Endothelial cell of umbilical vein (primary cell): ENCODE measurements at regions not wholly inside any gene's neighbourhood (a gene's known extent, or its start where the extent isn't known, plus 50 kb on each side); places are given as distances from the start of the nearest gene placed in this dataset.

Experiments
- BruUV-seq: library from RNA; stranded (reverse); fragments of 400-500 nt; replicated peaks from 2 replicates; lab custom pipeline; 2021; lab: Mats Ljungman, UMichigan
- CTCF ChIA-PET: fragments of 300-600, 350-600 bp; sonication (Branson Sonifier 250); formaldehyde crosslinking; loops from one replicate; lab custom pipeline; 2021; ENCODE audit warnings: antibody characterized with exemption, inconsistent platforms; lab: Charles Lee
- POLR2A ChIA-PET: fragments of 300-600, 350-600 bp; sonication (Branson Sonifier 250); formaldehyde crosslinking; loops from one replicate; lab custom pipeline; 2021; ENCODE audit warnings: antibody characterized with exemption, inconsistent platforms; lab: Charles Lee
- DNase-seq: peaks from one replicate; pipeline ENCODE4 v3.0.0-alpha.2; 2011; ENCODE audit warnings: low read depth, low spot score
- FAIRE-seq: peaks from 2 replicates; lab custom pipeline; 2011; peaks lifted over from hg19 to GRCh38; lab: Jason Lieb, UNC
- H2AFZ ChIP-seq: 2 replicates; pipeline ENCODE4 v1.6.0; 2012; ENCODE audit warnings: low read depth, low read length, control low read depth, inconsistent platforms
- H3K27ac ChIP-seq: 2 replicates; pipeline ENCODE4 v1.5.1; 2011; ENCODE audit warnings: low read depth, mild to moderate bottlenecking, control low read depth, low read length, moderate library complexity; ENCODE audit not compliant: insufficient read depth
- H3K27me3 ChIP-seq, 2 experiments: 2 replicates each; pipeline versions ENCODE4 v1.6.0 to v1.6.1; 2011; ENCODE audit warnings: low read length in 2 of 2, mixed read lengths in 1 of 2; ENCODE audit not compliant: control insufficient read depth in 2 of 2, insufficient read depth in 2 of 2
- H3K36me3 ChIP-seq, 2 experiments: 2 replicates in 1 of 2; 3 replicates in 1 of 2; pipeline ENCODE4 v1.5.1; 2011; ENCODE audit warnings: low read length in 2 of 2, mild to moderate bottlenecking in 1 of 2, moderate library complexity in 1 of 2; ENCODE audit not compliant: control insufficient read depth in 2 of 2, insufficient read depth in 2 of 2; ENCODE audit errors: extremely low read depth in 1 of 2
- H3K4me1 ChIP-seq: 3 replicates; pipeline ENCODE4 v1.5.1; 2011; ENCODE audit warnings: mild to moderate bottlenecking, low read length; ENCODE audit not compliant: control insufficient read depth, insufficient read depth; ENCODE audit errors: extremely low read depth
- H3K4me2 ChIP-seq: 2 replicates; pipeline ENCODE4 v1.6.1; 2011; ENCODE audit warnings: low read length, control low read depth, mixed read lengths; ENCODE audit not compliant: insufficient read depth
- H3K4me3 ChIP-seq, 3 experiments: fragments of 200-600 bp in 1 of 3; sonication (generic), shearing (Covaris generic) in 1 of 3; replicated peaks in 1 of 3; 2 replicates each; pipeline ENCODE4 v1.5.1; 2011 to 2016; ENCODE audit warnings: control low read depth in 3 of 3, low read length in 3 of 3, mild to moderate bottlenecking in 2 of 3, inconsistent platforms in 1 of 3, low read depth in 1 of 3, moderate library complexity in 1 of 3; ENCODE audit not compliant: insufficient read depth in 1 of 3
- H3K79me2 ChIP-seq: 2 replicates; pipeline ENCODE4 v1.6.0; 2012; ENCODE audit warnings: low read length, inconsistent platforms; ENCODE audit not compliant: control insufficient read depth, insufficient read depth
- H3K9ac ChIP-seq: replicated peaks from 2 replicates; pipeline ENCODE3; 2011; ENCODE audit warnings: low read length, control low read depth; ENCODE audit not compliant: insufficient read depth; ENCODE audit errors: extremely low read depth
- H3K9me1 ChIP-seq: replicated peaks from 3 replicates; pipeline ENCODE4 v1.6.0; 2011; ENCODE audit warnings: mild to moderate bottlenecking, low read length; ENCODE audit not compliant: control insufficient read depth, insufficient read depth; ENCODE audit errors: extremely low read depth
- H3K9me3 ChIP-seq: replicated peaks from 2 replicates; pipeline ENCODE4 v1.5.1; 2012; ENCODE audit warnings: low read length, inconsistent platforms; ENCODE audit not compliant: control insufficient read depth, insufficient read depth
- H4K20me1 ChIP-seq: replicated peaks from 2 replicates; pipeline ENCODE3; 2011; ENCODE audit warnings: mild to moderate bottlenecking, low read length; ENCODE audit not compliant: control insufficient read depth, insufficient read depth; ENCODE audit errors: extremely low read depth
- CTCF ChIP-seq, 2 donors: IDR thresholded peaks; 1 replicate in 1 of 2; 2 replicates in 1 of 2; pipeline ENCODE4 v1.5.1; 2011; ENCODE audit warnings: low read length in 2 of 2, mild to moderate bottlenecking in 2 of 2, moderate library complexity in 2 of 2, control low read depth in 1 of 2, inconsistent platforms in 1 of 2, low read depth in 1 of 2; ENCODE audit not compliant: insufficient read depth in 1 of 2; ENCODE audit errors: extremely low read depth in 1 of 2
- EZH2 ChIP-seq: IDR thresholded peaks from 2 replicates; pipeline ENCODE4 v1.6.1; 2012; ENCODE audit warnings: borderline replicate concordance, low read depth, mild to moderate bottlenecking, moderate library complexity, low read length, inconsistent platforms; ENCODE audit not compliant: severe bottlenecking
- FOS ChIP-seq: IDR thresholded peaks from 2 replicates; pipeline ENCODE4 v1.6.1; 2011; ENCODE audit warnings: mild to moderate bottlenecking, low read length, moderate library complexity, borderline replicate concordance; ENCODE audit not compliant: insufficient read depth
- GATA2 ChIP-seq: IDR thresholded peaks from 2 replicates; pipeline ENCODE4 v1.7.0; 2011; ENCODE audit warnings: low read depth, mild to moderate bottlenecking, moderate library complexity, mixed read lengths, low read length; ENCODE audit not compliant: insufficient read length, insufficient read depth
- JUN ChIP-seq: IDR thresholded peaks from 2 replicates; pipeline ENCODE4 v1.6.1; 2011; ENCODE audit warnings: borderline replicate concordance, low read depth; ENCODE audit not compliant: insufficient read length, insufficient read depth
- MAX ChIP-seq: IDR thresholded peaks from 2 replicates; pipeline ENCODE4 v1.6.1; 2011; ENCODE audit not compliant: insufficient read depth, insufficient read length
- MYC ChIP-seq: IDR thresholded peaks from one replicate; pipeline ENCODE4 v1.6.1; 2011; ENCODE audit warnings: mild to moderate bottlenecking, low read depth, low read length
- POLR2A ChIP-seq: IDR thresholded peaks from 2 replicates; pipeline ENCODE4 v1.6.1; 2012; ENCODE audit warnings: low read depth, mild to moderate bottlenecking, control low read depth, low read length
- POLR2AphosphoS5 ChIP-seq: IDR thresholded peaks from 2 replicates; pipeline ENCODE4 v1.6.1; 2012; ENCODE audit warnings: low read depth, mild to moderate bottlenecking, control low read depth, low read length, moderate library complexity; ENCODE audit not compliant: insufficient read depth
- dilution Hi-C: fragments of 300-500 bp; cut with MboI; formaldehyde crosslinking; loops from one replicate; pipeline ENCODE4 v1.15.0; 2019; ENCODE audit warnings: low sequenced_read_pairs; ENCODE audit not compliant: extremely low pct_ligation_motif_present
- intact Hi-C: fragments of 100-400 bp; cut with micrococcal nuclease; formaldehyde crosslinking; loops from one replicate; pipeline ENCODE4 v1.10.0; 2022

DNA sequence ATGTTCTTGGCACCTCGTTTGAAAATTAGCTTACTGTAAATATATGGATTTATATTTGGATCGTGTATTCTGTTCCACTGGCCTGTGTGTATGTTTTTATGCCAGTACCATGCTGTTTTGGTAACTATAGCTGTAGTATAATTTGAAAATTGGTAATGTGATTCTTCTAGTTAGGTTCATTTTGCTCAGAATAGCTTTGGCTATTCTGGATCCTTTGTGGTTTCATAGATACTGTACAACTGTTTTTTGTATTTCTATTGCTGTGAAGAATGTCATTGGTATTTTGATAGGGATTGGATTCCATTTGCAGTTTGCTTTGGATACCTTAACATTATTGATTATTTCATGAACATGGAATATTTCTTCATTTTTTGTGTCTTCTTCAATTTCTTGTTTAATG lies 490.2 kb downstream of the BRINP3 start:
- DNase-seq: no peak
- FAIRE-seq: no peak
- dilution Hi-C loops: no loop called here

More for the DNA sequence above, 490.2 kb downstream of the BRINP3 start:
- Histone ChIP-seq H3K27ac (no peak overlapping the region), H3K4me1 (no peaks in the 10 kb centered on the region), H3K27me3 (no peaks in the 10 kb centered on the region), H2AFZ (no peak overlapping the region), H3K4me3 (no peak overlapping the region), H3K9me3 (no peaks in the 10 kb centered on the region), H3K4me2 (no peak overlapping the region), H3K79me2 (no peaks in the 10 kb centered on the region), H3K9ac (no peak overlapping the region), H3K36me3 (no peaks in the 10 kb centered on the region), H4K20me1 (no peaks in the 10 kb centered on the region), H3K9me1 (no peaks in the 10 kb centered on the region)
- ChIA-PET POLR2A (no interaction called here), CTCF (no interaction called here)
- TF ChIP-seq POLR2AphosphoS5: no peak
- no peak for TF ChIP-seq GATA2
- TF ChIP-seq POLR2A: no peak
- TF ChIP-seq CTCF (IDR thresholded peaks at IDR 0.05; ENCODE audit: extremely low read depth in 1 of 2, insufficient read depth in 1 of 2, low read depth in 1 of 2, low read length in 2 of 2): no peak
- no peak for TF ChIP-seq EZH2
- TF ChIP-seq MAX: no peak
- TF ChIP-seq MYC: no peak
- no peak for TF ChIP-seq JUN
- TF ChIP-seq FOS: no peak
- no TSS peak for BruUV-seq
- intact Hi-C loops: loop anchor here (1.0 kb wide), 1 partner anchor 47 kb away; no protein-coding TSS in a partner anchor
